ENCODE measurements at regions not wholly inside any gene's neighbourhood (a gene's known extent, or its start where the extent isn't known, plus 50 kb on each side); places are given as distances from the start of the nearest gene placed in this dataset.

DNA sequence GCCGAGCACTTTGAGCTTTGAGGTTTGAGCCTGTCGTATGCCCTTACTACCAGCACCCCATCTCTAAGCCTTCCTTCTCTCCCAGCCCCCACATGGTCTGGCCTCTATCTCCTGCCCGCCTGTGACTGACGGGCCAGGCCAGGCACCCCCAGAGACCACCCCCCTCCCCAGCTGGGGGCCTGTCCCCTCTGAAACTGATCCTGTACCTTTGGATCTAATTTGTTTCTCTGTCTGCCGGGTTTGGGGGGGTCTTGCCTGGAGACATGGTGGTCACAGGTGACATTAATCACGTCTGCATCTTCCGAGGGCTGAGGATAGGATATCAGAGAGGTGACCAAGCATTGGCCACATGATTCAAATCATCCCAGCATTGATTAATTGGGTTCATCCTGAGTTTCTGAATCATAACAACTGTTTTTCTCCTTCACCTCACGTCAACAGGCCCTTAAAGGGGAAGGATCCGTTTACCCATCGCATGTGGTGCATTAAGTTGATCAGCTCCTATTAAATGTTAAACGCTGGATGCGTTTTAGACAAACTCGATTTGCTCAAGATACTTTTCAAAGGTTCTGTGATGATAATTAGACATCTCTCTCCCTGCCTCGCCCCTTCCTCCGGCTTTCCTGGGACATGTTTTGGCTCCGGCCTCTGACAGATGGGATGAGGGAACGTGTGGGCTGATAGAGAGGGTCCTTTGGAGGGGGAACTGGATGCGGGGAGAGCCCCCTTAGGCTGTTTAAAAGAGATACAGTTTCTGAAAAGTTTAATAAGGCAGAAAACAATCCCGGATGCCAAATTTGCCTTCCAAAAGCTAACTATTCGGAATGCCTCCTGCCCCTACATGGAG lies 63.3 kb upstream of the TBX3 start:
- Histone ChIP-seq H3K27ac (ENCODE audit: low read depth, low read length) (no peak overlapping the region), H3K9me2 (ENCODE audit: insufficient read depth) (no peaks in the 10 kb centered on the region), H3K4me1 (ENCODE audit: control insufficient read depth in 1 of 2, insufficient read depth in 2 of 2, low read length in 2 of 2) (no peaks in the 10 kb centered on the region), H4K20me1 (ENCODE audit: insufficient read depth) (no peaks in the 10 kb centered on the region), H2AFZ (ENCODE audit: low read depth, low read length, poor library complexity, severe bottlenecking) (no peak overlapping the region), H3K36me3 (ENCODE audit: control insufficient read depth in 1 of 2, insufficient read depth in 2 of 2, low read length in 2 of 2) (no peaks in the 10 kb centered on the region), H3K27me3 (ENCODE audit: insufficient read depth, low read length) (no peaks in the 10 kb centered on the region), H3K9ac (ENCODE audit: low read length) (no peak overlapping the region), H3K4me3 (replicated peaks in 1 of 2; ENCODE audit: low read depth in 1 of 2, low read length in 2 of 2) (no peak overlapping the region), H3K9me3 (ENCODE audit: control insufficient read depth in 1 of 2, insufficient read depth in 1 of 2, low read depth in 1 of 2, low read length in 2 of 2) (no peaks in the 10 kb centered on the region), H3K4me2 (ENCODE audit: low read length) (no peak overlapping the region), H3K79me2 (ENCODE audit: insufficient read depth, low read length) (no peaks in the 10 kb centered on the region)
- DNase-seq (ENCODE audit: low read depth, low spot score) (no peak), ATAC-seq (no peak)
- no TSS peak for BruUV-seq (replicated peaks)
- RAD21 ChIA-PET (ENCODE audit: low non-redundant PET in 1 of 2, low total read pairs in 2 of 2, uncharacterized antibody in 2 of 2, unreplicated experiment in 2 of 2), result no interaction called here
- TF ChIP-seq CBX3 (IDR thresholded peaks at IDR 0.05; ENCODE audit: low read depth) (no peak), SIN3A (IDR thresholded peaks at IDR 0.05; ENCODE audit: low read depth) (no peak), FOSL1 (IDR thresholded peaks at IDR 0.05; ENCODE audit: low read depth) (no peak), POLR2A (IDR thresholded peaks at IDR 0.05; ENCODE audit: borderline replicate concordance, extremely low read depth, insufficient read depth, insufficient read length) (no peak), YY1 (IDR thresholded peaks at IDR 0.05; ENCODE audit: extremely low read depth, insufficient replicate concordance, low read depth, low read length) (no peak), RAD21 (IDR thresholded peaks at IDR 0.05; ENCODE audit: low read depth) (no peak), TCF7L2 (IDR thresholded peaks at IDR 0.05; ENCODE audit: borderline replicate concordance, extremely low read depth, insufficient read depth, insufficient read length) (no peak), ZFX (IDR thresholded peaks at IDR 0.05) (no peak), EZH2phosphoT487 (IDR thresholded peaks at IDR 0.05; ENCODE audit: borderline replicate concordance) (no peak), ZNF274 (IDR thresholded peaks at IDR 0.05; ENCODE audit: low read depth, low read length) (no peak), EGR1 (IDR thresholded peaks at IDR 0.05; ENCODE audit: low read depth) (no peak), POLR2AphosphoS5 (IDR thresholded peaks at IDR 0.05; ENCODE audit: low read depth, low read length) (no peak)
- TF ChIP-seq, protein P1, sequence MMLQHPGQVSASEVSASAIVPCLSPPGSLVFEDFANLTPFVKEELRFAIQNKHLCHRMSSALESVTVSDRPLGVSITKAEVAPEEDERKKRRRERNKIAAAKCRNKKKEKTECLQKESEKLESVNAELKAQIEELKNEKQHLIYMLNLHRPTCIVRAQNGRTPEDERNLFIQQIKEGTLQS (IDR thresholded peaks at IDR 0.05), result no peak
- TF ChIP-seq, protein P2, sequence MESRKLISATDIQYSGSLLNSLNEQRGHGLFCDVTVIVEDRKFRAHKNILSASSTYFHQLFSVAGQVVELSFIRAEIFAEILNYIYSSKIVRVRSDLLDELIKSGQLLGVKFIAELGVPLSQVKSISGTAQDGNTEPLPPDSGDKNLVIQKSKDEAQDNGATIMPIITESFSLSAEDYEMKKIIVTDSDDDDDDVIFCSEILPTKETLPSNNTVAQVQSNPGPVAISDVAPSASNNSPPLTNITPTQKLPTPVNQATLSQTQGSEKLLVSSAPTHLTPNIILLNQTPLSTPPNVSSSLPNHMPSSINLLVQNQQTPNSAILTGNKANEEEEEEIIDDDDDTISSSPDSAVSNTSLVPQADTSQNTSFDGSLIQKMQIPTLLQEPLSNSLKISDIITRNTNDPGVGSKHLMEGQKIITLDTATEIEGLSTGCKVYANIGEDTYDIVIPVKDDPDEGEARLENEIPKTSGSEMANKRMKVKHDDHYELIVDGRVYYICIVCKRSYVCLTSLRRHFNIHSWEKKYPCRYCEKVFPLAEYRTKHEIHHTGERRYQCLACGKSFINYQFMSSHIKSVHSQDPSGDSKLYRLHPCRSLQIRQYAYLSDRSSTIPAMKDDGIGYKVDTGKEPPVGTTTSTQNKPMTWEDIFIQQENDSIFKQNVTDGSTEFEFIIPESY (IDR thresholded peaks at IDR 0.05; ENCODE audit: extremely low read depth, insufficient replicate concordance, low read length), result no peak
- POLR2A ChIA-PET, result no interaction called here
- CTCF ChIA-PET, result no interaction called here
- intact Hi-C loops (cut with micrococcal nuclease), result no loop called here

Measured in HCT116 (cell line).